Frontal cortex (tissue), 3 donors: ENCODE measurements at regions not wholly inside any gene's neighbourhood (a gene's known extent, or its start where the extent isn't known, plus 50 kb on each side); places are given as distances from the start of the nearest gene placed in this dataset.
"Not testable (repeated sequence)": the region's sequence is repeated elsewhere in the genome, so short reads cannot be mapped to it uniquely, and the experiment has no call there.

ENCODE experiments used
- DNase-seq, 2 donors: peaks; one replicate each; pipeline ENCODE4 v3.0.0; 2012; ENCODE audit warnings: low spot score in 2 of 2
- FAIRE-seq: peaks from 2 replicates; lab custom pipeline; 2012; peaks lifted over from hg19 to GRCh38; lab: Jason Lieb, UNC
- donor health status: control.
- donor health status: control.
- donor health status: control.

DNA sequence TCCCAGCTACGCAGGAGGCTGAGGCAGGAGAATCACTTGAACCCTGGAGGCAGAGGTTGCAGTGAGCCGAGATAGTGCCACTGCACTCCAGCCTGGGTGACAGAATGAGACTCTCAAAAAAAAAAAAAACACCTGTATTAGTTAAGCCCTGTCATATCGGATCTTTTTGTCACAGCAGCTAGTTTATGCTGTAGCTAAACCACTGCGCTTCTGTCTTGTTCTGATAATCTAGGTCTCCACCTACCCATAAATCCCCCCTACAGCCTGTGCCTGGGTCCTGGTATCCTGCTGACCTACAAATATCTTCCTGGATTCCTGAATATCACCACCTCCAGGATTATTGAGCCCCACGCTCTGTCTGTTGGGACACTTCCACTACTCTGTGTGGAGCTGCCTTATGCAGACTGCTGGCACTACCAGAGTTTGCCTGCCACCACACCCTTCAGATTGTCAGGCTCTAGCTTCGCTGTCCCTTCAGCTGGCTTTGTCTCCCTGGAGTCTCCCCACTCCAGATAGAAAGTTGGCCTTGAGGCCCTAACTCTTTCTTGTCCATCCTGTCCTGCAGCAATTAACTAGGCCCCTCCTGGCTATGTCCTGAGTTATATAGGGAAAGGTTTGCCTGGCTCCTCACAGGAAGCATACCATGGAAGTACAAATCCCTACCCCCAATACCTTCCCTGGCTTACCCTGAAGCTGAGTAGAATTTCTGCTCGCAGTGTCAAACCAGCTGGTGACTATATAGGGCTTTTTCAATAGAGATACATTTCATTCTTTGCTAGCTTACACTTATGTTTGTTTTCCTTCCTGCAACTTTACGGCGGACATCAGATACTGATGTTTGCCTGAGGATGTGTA lies 136.0 kb upstream of the SERTAD2 start:
- FAIRE-seq, result no peak
- no peak for DNase-seq

DNA sequence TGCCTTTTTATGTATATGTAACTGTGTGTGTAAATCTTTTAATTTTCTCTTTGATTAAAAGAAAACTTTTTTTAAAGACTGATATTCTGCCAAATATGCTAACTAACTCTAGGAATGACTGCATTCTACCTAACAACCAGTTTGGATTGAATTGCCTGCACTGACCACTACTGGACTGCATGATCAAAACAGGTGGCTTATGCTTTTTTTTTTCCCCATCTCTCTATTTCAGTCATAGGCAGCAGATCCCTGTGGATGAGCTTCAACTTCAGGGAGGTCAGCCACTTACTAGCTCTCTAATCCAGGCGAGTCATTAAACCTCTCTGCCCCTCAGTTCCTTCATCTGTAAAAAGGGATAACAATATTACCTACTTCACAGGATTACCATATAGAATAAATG lies 138.6 kb upstream of the SERTAD2 start:
- FAIRE-seq, result no peak
- no peak for DNase-seq

DNA sequence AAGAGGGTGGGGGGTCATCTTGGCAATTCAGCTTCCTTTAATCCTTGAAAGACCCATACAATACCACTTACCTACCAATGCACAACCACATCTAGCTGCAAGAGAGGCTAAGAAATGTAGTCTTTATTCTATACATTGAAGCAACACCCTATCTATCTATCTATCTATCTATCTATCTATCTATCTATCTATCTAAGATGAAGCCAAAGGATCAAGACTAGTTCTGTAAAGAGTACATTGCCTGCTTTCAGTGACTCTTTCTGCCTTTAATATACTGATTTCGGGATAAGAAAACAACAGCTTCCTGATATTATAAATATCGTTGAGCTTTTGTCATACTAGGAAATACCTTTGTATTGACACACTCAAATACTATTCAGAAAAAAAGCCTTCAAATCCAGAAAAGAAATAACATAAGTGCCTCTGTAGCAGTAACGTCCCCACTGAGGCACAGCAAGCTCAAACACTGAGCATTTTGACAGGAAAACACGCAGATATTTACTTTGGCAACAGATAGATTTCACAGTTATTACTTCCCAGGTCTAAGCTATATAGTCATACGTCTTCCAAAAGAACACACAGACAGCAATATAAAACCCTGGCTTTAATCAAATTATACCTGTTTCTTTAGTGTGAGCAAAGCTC lies 139.4 kb upstream of the SERTAD2 start:
- FAIRE-seq (no peak), DNase-seq (no peak)

DNA sequence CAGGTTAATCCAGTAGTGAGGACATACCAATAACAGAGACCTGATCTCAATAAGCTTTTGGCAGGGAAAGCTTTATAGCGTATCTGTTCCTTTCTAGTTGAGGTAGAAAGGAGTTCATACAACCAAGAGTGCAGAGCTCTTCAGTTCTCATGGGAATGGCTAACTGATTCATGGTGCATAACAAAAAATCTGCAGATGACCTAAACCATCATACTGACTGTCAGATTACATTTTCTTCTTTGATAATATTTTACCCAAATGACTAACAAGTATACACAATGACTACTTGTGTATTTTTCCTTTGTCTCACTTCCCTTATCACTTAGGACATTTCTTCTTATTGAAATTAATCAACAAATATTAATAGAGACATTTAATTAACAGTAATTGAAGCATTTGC lies 140.0 kb upstream of the SERTAD2 start:
- DNase-seq (no peak), FAIRE-seq (no peak)

DNA sequence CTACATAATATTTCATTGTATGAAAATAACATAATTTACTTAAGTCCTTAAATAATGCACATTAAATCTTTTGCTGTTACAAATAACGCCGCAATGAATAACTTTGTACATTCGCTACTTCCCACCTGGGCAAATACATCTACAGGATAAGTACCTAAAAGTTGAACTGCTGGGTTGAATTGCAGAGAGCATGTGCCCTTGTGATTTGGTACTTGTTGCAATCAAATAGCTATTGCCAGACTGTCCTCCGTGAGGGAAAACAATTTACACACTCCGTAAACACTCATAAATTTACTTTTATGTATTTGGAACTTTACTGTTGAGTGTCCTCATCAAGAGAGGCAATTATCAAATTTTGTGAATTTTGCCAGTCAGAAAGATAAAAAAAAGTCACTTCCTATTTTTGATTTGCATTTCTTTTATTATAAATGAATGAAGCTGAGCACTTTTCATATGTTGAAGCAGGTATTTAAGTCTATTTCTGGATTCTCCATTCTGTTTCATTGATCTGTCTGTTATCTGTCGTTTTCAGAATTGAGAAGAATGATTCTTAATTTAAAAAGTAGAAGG lies 140.8 kb upstream of the SERTAD2 start:
- no peak for FAIRE-seq
- DNase-seq, result no peak

DNA sequence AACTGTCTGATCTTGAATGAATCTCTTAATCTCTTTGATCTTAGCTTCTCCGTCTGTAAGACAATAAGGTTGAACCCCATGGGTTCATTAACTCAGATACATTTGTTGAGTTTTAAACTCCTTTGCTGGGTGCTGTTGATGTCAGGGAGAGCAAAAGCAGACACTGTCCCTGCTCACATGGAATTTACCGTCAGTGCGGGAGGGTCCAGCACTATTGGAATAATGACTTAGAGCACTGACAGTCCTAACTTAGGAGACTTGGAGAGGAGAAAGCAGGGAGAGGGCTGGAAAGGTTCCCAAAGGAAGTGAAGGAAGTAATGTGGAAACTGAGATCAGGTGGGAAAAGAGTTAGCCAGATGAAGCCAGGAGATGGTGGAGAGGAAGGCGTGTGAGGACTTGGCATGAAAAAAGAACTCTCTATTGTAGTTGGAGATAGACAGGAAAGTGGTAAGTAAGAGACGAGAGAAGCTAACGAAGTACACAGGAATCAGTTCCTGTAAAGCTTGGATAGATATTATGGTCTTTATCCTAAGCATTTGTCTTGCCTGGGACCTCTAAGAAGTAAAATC lies 141.4 kb upstream of the SERTAD2 start:
- FAIRE-seq (no peak), DNase-seq (no peak)

DNA sequence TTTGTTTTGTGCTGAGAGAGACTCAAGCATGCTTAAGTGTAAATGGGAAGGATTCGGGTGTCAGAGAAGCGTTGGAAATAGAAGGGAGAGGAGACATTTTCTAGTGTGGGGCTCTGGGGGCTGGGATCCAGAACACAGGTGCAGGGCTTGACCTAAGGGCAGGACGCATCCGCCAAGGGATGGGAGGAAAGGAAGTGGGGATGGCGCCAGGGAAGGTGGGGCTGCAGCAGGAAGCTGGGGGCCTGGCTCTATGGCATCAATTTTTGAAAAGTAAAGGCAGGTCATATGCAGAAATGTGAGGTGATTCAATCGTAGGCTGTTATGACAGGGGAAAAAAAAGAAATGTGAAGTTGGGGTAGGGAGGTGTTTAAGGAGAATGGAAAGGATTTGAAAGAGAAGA lies 143.2 kb upstream of the SERTAD2 start:
- FAIRE-seq (no peak), DNase-seq (no peak)

DNA sequence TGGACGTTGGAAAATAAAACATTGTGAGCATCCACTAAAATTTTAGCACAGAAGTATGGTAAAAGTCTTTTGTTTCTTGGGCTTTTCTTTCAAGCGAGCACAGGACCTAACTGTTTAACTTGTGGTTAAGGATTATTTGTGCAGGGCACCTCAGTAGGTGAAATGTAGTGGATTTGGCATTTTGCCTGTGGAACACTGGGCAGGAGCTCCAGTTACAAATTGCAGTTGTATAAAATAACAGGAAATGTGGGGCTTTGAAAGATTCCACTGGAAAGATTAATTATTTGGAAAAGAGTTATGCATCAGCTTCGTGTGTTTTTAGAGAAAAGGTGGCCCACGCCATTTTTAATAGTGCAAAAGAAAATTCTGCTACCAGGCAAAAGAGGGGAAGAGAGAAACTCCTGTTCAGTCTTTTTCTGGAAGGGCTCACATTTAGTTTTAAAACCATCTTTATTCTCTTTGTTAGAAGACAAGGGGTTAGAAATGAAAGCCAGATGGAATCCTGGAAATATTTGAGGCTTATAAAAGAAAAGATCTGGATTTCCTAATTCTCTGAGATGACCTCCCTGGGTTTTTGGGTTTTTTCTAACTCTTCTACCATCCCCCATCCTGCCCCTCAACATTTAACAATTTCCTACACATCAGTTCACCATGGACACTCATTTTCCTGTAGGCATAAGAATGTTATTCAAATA lies 144.3 kb upstream of the SERTAD2 start:
- DNase-seq, result no peak

DNA sequence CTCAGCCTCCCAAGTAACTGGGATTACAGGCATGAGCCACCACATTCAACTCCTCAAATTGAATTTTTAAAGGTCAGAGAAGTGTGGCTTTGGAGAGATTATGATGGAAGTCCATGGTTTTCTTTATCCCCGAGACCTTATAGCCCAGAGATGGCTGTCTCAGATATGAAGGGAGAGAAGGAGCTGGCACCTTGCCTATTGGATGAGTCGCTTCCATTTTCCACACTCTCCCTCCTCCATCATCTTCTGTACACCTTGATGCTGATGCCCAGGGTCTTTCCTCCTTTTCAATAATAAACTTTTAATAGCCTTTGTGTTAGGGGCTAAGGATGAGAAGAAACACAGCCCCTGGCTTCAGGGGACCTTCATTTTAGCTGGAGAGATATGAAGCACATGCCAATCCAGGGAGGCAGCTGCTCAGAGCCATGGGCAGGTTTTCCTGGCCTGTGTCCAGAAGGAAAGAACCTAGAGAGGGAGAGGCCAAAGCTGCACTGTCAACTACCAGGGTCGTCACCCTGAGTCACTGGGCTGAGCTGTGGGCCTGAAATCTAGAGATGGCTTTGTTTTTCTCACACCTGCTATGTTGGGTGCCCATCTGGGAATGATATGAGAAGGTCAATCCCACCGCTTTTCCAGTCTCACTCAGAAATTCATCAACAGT lies 146.0 kb upstream of the SERTAD2 start:
- no peak for DNase-seq
- no peak for FAIRE-seq

More for the DNA sequence above, 144.3 kb upstream of the SERTAD2 start:
- no peak for FAIRE-seq

DNA sequence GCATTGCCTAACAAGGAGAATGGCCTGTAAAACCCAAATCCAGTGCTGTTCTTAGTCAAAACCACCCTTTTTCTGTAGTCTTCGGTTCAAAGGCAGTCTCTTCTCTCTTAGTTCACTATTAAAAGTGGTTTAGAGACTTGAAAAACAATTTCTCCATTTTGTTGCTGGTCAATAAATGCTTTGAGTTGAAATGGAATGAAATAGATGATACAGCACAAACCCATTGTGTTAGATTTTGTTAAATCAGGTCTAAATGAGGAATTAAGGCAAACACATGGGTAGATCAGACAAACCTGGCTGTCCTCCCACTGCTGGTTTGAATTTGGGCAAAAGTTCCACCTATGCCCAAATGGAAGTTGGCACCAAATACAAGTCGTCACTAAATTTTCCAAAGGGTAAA lies 150.1 kb upstream of the SERTAD2 start:
- FAIRE-seq, result no peak
- DNase-seq, result no peak

DNA sequence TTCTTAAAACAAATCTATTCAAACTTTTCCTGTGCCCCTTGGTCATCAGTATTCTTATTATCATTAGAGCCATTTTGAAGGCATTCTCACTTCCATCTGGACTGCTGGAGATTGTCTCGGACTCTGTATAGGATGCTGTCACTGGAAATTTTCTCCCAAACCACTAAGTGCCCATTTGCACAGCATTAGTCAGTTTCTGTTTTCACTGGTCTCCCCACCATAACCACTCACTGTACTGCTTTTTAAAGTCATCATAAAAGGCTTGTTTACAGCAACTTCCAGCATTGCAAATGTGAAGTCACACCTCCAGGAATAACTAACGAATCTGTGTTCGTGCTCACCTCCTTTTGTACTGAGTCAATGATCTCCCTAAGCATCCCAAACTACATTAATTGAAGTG lies 150.9 kb upstream of the SERTAD2 start:
- no peak for FAIRE-seq
- DNase-seq, result no peak

DNA sequence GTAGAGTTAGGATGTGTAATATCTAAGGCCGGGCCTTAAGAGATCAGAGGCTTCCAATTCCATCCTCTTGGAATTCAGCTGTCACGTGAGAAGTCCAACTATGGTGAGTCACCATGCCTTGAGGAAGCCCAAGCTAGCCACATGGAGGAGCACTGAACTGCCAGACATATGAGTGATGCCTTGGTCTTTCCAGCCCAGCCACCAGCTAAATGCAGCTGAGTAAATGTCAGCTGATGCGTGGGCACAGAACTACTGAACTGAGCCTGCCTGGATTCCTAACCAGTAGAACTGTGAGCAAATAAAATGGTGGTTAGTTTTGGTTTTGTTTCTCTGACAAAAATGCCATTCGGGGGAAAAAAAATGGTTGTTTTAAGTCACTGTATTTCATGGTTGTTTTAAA lies 153.7 kb upstream of the SERTAD2 start:
- FAIRE-seq (no peak), DNase-seq (no peak)

DNA sequence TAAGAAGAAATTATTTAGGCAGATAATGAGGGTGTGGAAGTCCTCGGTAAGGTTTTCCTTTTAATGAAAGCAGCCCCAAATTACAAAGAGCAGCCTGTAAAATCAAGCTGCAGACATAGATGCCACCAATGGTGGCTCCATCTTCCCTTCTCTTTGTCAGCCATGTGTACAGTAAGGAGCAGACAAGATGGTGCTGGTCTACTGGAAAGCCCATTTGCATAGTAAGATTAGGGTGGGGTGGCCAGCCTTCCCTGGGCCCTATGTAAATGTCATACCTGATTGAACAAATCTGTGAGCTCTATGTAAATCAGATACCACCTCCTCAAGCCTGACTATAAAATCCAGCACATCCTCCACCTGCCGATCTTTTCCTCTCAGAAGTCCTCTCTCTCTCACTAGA lies 154.4 kb upstream of the SERTAD2 start:
- DNase-seq (no peak), FAIRE-seq (no peak)

DNA sequence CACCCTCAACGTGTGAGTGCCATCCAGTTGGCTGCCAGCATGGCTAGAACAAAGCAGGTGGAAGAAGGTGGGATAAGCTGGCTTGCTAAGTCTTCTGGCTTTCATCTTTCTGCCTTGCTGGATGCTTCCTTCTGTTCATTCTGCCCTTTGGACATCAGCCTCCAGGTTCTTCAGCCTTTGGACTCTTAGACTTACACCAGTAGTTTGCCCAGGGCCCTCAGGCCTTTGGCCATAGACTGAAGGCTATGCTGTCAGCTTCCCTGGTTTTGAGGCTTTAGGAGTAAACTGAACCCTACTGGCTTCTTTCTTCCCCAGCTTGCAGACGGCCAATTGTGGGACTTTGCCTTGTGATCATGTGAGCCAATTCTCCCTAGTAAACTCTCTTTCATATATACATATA lies 155.0 kb upstream of the SERTAD2 start:
- no peak for FAIRE-seq

DNA sequence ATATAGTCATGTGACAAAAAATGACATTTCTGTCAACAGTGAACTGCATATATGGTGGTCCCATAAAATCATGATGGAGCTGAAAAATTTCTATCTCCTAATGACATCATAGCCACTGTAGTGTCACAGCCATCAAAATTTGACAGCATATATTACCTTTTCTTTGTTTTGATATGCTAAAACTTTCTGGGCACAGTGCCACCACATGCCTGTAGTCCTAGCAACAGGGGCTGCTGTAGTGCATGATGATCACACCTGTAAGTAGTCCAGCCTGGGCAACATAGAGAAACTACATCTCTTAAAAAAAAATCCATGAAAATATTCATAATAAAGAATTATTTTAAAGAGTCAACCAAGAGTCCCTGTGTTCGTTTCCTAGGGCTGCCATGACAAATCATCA lies 155.5 kb upstream of the SERTAD2 start:
- DNase-seq, result no peak
- FAIRE-seq, result no peak

More for the DNA sequence above, 155.0 kb upstream of the SERTAD2 start:
- no peak for DNase-seq

DNA sequence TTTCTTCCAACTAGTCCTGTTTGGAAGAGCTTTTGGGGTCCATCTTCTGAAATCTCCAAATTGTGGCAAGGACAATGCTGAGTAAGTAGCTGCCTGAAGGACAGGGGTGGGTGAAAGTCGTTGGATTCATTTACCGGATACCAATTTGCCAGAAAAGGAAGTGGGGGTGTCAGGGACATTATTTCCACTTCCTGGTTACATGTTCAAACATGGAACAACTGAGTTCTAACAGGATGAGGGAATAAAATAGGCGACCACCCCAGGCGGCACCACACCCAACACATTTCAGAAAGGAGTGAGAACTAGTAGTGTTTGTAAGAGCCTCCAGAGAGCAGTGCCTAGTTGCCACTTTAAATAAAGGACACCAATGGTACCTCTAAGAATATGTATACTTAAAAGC lies 158.6 kb upstream of the SERTAD2 start:
- no peak for FAIRE-seq
- no peak for DNase-seq

DNA sequence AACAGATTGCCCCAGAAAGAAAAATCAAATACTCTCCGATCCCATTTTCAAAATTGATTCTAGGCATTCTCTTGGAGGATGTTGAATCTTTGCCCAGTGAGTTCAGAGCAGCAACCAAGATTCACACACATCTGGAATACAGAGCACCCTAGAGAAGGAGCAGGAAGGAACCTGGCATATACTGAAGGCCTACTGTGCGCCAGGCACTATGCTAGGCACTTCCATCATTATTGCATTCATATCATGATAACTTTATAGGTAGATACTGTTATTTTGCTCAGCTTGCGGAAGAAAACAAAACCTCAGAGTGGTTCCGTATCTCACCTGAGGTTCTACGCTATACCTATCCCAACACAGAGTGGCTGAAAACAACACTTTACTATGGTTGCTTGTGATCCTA lies 160.3 kb upstream of the SERTAD2 start:
- no peak for DNase-seq
- no peak for FAIRE-seq

DNA sequence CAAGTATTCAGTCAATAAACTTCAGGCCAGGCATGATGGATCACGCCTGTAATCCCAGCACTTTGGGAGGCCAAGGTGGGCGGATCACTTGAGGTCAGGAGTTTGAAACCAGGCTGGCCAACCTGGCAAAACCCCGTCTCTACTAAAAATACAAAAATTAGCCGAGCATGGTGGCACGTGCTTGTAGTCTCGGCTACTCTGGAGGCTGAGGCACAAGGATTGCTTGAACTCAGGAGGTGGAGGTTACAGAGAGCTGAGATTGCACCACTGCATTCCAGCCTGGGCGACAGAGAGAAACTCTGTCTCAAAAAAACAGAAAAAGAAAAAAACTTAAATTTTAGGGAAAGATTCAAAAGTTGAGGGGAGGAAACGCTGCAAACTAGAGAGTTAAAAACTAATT lies 162.8 kb upstream of the SERTAD2 start:
- FAIRE-seq, DNase-seq: not testable (repeated sequence)

DNA sequence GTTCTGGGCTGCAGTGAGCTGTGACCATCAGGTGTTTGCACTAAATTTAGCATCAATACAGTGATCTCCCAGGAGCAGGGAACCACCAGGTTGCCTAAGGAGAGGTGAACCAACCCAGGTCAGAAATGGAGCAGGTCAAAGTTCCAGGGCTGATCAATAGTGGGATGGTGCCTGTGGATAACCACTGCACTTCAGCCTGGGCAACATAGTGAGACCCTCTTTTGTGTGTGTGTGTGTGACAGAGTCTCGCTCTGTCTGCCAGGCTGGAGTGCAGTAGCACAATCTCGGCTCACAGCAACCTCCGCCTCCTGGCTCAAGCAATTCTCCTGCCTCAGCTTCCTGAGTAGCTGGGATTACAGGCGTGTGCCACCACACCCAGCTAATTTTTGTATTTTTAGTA lies 163.7 kb upstream of the SERTAD2 start:
- no peak for FAIRE-seq
- no peak for DNase-seq

DNA sequence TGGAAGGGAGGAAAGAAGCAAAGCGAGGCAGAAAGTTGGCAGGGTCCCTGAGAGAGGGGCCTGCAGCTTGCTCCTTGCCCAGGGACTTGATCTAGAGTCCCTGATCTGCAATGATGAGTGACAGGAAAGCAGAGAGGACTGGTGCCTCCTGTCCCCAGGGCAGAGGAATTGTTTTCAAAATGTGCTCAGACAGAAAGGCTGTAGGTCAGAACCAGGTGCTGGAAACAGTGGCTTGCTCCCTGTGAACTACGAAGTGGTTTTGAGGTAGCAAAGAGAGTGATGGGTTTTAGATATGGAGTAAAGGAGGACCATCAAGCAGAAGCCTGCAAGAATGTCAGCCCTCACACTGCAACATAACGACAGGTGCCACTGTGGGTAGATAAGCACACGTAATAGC lies 164.9 kb upstream of the SERTAD2 start:
- DNase-seq, result no peak
- FAIRE-seq, result no peak
